ENCODE measurements at regions not wholly inside any gene's neighbourhood (a gene's known extent, or its start where the extent isn't known, plus 50 kb on each side); places are given as distances from the start of the nearest gene placed in this dataset.

DNA sequence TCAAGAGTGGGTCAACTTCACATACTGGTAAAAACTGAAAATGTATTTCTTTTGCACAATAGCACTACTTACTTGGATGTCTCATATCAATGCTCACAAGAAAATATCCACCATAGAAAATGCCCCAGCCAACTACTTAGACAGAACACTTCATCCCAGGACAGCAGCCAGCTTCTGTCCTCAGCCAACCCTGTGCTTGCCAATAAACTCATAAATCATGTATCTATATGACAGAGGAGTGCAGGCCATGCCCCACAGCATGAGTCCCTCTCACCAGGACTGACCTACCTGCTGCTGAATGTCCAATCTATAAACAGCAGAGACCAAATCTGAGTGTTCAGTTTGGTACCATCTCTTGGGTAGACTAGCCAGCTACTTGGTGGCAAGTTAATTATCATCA lies 179.3 kb downstream of the OMA1 start:
- TF ChIP-seq, protein P1, sequence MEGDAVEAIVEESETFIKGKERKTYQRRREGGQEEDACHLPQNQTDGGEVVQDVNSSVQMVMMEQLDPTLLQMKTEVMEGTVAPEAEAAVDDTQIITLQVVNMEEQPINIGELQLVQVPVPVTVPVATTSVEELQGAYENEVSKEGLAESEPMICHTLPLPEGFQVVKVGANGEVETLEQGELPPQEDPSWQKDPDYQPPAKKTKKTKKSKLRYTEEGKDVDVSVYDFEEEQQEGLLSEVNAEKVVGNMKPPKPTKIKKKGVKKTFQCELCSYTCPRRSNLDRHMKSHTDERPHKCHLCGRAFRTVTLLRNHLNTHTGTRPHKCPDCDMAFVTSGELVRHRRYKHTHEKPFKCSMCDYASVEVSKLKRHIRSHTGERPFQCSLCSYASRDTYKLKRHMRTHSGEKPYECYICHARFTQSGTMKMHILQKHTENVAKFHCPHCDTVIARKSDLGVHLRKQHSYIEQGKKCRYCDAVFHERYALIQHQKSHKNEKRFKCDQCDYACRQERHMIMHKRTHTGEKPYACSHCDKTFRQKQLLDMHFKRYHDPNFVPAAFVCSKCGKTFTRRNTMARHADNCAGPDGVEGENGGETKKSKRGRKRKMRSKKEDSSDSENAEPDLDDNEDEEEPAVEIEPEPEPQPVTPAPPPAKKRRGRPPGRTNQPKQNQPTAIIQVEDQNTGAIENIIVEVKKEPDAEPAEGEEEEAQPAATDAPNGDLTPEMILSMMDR (IDR thresholded peaks at IDR 0.05): no peak
- TF ChIP-seq EZH2 (IDR thresholded peaks at IDR 0.05): no peak

All from neural progenitor cell (in vitro differentiated cells).